ENCODE measurements at regions not wholly inside any gene's neighbourhood (a gene's known extent, or its start where the extent isn't known, plus 50 kb on each side); places are given as distances from the start of the nearest gene placed in this dataset.
A peak's percentile ranks its signal among the peaks of the same experiment; 100 is the strongest.

DNA sequence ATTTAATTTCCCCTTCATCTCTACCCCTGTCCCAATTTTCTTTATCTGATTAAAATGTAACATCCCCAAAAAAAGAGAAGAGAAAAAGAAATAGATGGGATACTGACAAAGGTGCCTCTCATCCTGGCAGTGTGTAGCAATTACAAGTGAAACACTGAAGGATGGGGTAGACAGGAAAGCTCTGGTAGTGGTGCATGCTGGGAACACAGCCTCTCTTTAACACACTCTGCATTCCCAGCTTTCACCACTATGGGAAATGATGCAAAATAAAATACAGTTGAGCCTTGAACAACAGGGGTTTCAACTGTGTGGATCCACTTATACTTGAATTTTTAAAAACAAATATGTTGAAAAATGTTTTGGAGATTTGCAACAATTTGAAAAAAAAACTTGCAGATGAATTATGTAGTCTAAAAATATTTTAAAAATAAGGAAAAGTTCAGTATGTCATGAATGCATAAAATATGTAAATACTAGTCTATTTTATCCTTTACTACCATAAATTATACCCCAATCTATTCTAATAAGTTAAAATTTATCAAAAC lies 239.2 kb upstream of the DDX53 start:
- no peak overlapping the region for H2BK5ac ChIP-seq (ENCODE audit: insufficient read length, low read length)
- no peaks in the 10 kb centered on the region for H4K20me1 ChIP-seq (ENCODE audit: control insufficient read depth, insufficient read depth, insufficient read length)
- TF ChIP-seq, protein P1, sequence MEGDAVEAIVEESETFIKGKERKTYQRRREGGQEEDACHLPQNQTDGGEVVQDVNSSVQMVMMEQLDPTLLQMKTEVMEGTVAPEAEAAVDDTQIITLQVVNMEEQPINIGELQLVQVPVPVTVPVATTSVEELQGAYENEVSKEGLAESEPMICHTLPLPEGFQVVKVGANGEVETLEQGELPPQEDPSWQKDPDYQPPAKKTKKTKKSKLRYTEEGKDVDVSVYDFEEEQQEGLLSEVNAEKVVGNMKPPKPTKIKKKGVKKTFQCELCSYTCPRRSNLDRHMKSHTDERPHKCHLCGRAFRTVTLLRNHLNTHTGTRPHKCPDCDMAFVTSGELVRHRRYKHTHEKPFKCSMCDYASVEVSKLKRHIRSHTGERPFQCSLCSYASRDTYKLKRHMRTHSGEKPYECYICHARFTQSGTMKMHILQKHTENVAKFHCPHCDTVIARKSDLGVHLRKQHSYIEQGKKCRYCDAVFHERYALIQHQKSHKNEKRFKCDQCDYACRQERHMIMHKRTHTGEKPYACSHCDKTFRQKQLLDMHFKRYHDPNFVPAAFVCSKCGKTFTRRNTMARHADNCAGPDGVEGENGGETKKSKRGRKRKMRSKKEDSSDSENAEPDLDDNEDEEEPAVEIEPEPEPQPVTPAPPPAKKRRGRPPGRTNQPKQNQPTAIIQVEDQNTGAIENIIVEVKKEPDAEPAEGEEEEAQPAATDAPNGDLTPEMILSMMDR (conservative IDR thresholded peaks at IDR 0.05), result peak; percentile 37; the same call in 1 of the 3 replicates
- no peaks in the 10 kb centered on the region for H3K79me2 ChIP-seq (ENCODE audit: insufficient read depth, low read length)
- no peak overlapping the region for H3K18ac ChIP-seq (ENCODE audit: insufficient read length, low read depth, low read length)
- no peak overlapping the region for H4K8ac ChIP-seq (replicated peaks; ENCODE audit: insufficient read length, low read depth, low read length)
- no peaks in the 10 kb centered on the region for H3K79me1 ChIP-seq (ENCODE audit: insufficient read depth, low read depth, low read length, poor library complexity, severe bottlenecking)
- no peak overlapping the region for H3K4me3 Mint-ChIP-seq
- H2BK120ac ChIP-seq (ENCODE audit: low read depth, low read length, poor library complexity, severe bottlenecking), result no peak overlapping the region
- DNase-seq, result no peak
- no peak overlapping the region for H2AK5ac ChIP-seq (ENCODE audit: insufficient read length, low read length)
- H3T11ph ChIP-seq (ENCODE audit: low read length), result no peak overlapping the region
- H3K4me1 ChIP-seq (ENCODE audit: insufficient read depth, low read length), result no peaks in the 10 kb centered on the region
- H2BK20ac ChIP-seq (ENCODE audit: low read depth, low read length, poor library complexity, severe bottlenecking), result no peak overlapping the region
- H3K4me1 Mint-ChIP-seq, result no peaks in the 10 kb centered on the region
- no peaks in the 10 kb centered on the region for H3K23me2 ChIP-seq (ENCODE audit: insufficient read length, low read depth, low read length, poor library complexity, severe bottlenecking)
- H3K4me2 ChIP-seq (ENCODE audit: insufficient read depth, insufficient read length, low read length), result no peak overlapping the region
- H2AFZ ChIP-seq (ENCODE audit: low read length), result no peak overlapping the region
- no peak overlapping the region for H4K5ac ChIP-seq (ENCODE audit: insufficient read length, low read depth, low read length)
- peaks cover 0 to 16% of the 10 kb centered on the region in 2 experiments; a peak in 2 of 5 replicates for H3K9me3 Mint-ChIP-seq
- H2BK12ac ChIP-seq (ENCODE audit: insufficient read length, low read depth, low read length), result no peak overlapping the region
- H3K14ac ChIP-seq (ENCODE audit: insufficient read depth, low read length), result no peak overlapping the region
- no peak overlapping the region for H3K4ac ChIP-seq (ENCODE audit: low read depth, low read length)
- H2BK15ac ChIP-seq (ENCODE audit: low read depth, low read length), result no peak overlapping the region
- H3K23ac ChIP-seq (ENCODE audit: insufficient read length, low read depth, low read length), result no peak overlapping the region
- H3K27me3 Mint-ChIP-seq (ENCODE audit: low read depth), result no peaks in the 10 kb centered on the region
- no peaks in the 10 kb centered on the region for H3K9me3 ChIP-seq (ENCODE audit: control insufficient read depth, low read depth, low read length)
- H3K27ac ChIP-seq (ENCODE audit: insufficient read length, low read depth, low read length), result no peak overlapping the region
- no peak overlapping the region for H3K9ac ChIP-seq (ENCODE audit: extremely low read depth, insufficient read length, low read length)
- no peaks in the 10 kb centered on the region for H3K27me3 ChIP-seq (ENCODE audit: insufficient read depth, low read length)
- no peaks in the 10 kb centered on the region; a peak in 1 of 7 replicates for H3K36me3 Mint-ChIP-seq (ENCODE audit: insufficient read depth in 1 of 3, low read depth in 3 of 3)
- H3K27ac Mint-ChIP-seq, result no peak overlapping the region
- H3K56ac ChIP-seq (ENCODE audit: insufficient read length, low read depth, low read length), result no peak overlapping the region
- H4K91ac ChIP-seq (ENCODE audit: insufficient read length, low read depth, low read length), result no peak overlapping the region
